A549 (cell line): ENCODE measurements at regions not wholly inside any gene's neighbourhood (a gene's known extent, or its start where the extent isn't known, plus 50 kb on each side); places are given as distances from the start of the nearest gene placed in this dataset.

Experiments used
- BCL3 ChIP-seq: fragments of >200 bp; sonication (Bioruptor Twin); formaldehyde crosslinking; IDR thresholded peaks from 3 replicates; pipeline ENCODE4 v1.6.1; 2016
- CTCF ChIP-seq: fragments of >200 bp; sonication (Bioruptor Twin); formaldehyde crosslinking; IDR thresholded peaks from 3 replicates; pipeline ENCODE4 v1.5.1; 2016
- EP300 ChIP-seq, 2 experiments: fragments of >200 bp; sonication (Bioruptor Twin); formaldehyde crosslinking; IDR thresholded peaks; 2 replicates in 1 of 2; 3 replicates in 1 of 2; pipeline ENCODE4 v1.6.1; 2016 to 2017
- RAD21 ChIP-seq, 2 experiments: fragments of >200 bp in 1 of 2; sonication (Bioruptor Twin) in 1 of 2; formaldehyde crosslinking in 1 of 2; IDR thresholded peaks in 1 of 2; conservative IDR thresholded peaks in 1 of 2; 2 replicates in 1 of 2; 3 replicates in 1 of 2; pipeline ENCODE4 v1.6.1; 2012 to 2018; ENCODE audit warnings: inconsistent platforms in 1 of 2
- USF2 ChIP-seq: fragments of 450-650 bp; IDR thresholded peaks from 2 replicates; pipeline ENCODE4 v1.6.1; 2014; ENCODE audit warnings: antibody characterized with exemption

DNA sequence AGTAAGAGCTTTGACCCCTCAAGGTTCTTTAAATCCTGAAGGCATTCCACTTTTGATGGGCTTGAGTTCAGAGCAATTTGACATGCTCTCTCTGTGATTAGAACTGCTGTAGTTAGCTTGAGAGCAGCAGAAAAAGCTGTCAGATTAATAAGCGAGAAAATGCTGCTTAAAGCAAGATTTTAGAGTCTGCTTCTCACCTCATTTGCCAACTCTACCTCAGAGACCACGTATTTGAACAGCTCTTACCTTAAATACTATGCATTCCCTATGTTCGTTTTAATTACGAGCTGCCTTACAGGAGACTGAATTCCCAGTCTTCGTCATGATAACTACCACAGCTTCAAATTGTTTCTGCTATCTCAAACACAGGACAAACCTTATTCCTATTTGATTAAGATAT, 253.4 kb downstream of the SLITRK6 start:
- no peak for TF ChIP-seq EP300 (IDR thresholded peaks at IDR 0.05)
- TF ChIP-seq CTCF = no peak
- no peak for TF ChIP-seq BCL3
- no peak for TF ChIP-seq RAD21 (conservative IDR thresholded peaks at IDR 0.05 in 1 of 2, IDR thresholded peaks at IDR 0.05 in 1 of 2)
- no peak for TF ChIP-seq USF2
